GM21737 (cell line): ENCODE measurements at regions not wholly inside any gene's neighbourhood (a gene's known extent, or its start where the extent isn't known, plus 50 kb on each side); places are given as distances from the start of the nearest gene placed in this dataset.
"Not testable (repeated sequence)": the region's sequence is repeated elsewhere in the genome, so short reads cannot be mapped to it uniquely, and the experiment has no call there.

Experiments
- ATAC-seq: cut with Tn5 transposase; IDR thresholded peaks from one replicate; pipeline ENCODE4 v1.9.1; 2021; ENCODE audit warnings: mild to moderate bottlenecking, moderate library complexity; ENCODE audit not compliant: unreplicated experiment

DNA sequence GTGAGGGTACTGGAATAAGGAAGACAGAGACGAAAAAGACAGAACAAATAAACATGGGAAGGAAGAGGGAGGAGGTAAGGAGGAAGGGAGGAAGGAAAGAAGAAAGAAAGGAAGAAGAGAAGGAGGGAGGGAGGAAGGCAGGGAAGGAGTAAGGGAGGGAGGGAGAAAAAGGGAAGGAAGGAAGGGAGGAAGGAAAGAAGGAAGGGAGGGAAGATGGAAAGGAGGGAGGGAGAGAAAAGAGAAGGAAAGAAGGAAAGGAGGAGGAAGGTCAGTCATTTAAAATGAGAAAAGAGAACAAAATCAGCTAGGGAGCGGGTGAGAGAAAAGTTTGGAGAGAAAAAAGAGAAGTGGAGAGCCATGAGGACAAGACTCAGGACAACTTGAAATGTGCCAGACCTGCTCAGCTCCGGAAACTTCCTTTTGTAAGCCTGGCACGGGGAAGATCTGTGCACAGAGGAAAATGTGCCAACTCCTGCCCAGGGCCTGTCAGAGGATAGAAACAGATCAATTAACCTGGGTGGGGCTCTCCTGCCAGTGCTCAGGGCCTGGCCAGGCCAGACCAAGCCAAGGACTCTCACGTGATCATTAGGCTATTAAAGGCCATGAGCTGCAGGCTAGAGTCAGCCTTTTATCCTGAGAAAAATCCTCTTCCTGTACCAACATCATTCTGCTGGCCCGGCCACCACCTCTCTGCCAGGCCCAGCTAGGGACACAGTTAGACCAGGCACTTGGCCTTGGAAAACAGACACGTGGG is 50.1 kb upstream of the BCL6 start:
- ATAC-seq = no peak

DNA sequence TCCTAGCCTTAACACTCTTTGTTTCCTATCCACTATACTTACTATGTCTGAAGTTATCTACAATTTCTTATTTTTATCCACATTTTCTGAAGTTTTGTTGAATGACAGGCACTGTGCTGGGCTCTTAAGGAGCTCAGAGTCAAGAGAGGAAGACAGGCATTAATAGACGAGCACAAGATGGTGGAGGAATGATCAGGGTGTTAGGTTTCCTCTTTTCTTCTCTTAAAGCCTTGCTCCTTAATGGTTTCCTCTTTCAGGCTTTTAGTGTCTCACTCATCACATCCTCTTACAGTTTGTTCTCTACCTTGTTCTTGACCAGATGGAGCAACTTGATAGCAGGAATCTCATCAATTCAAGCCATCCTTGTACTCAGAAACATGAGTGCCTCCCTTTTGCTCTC is 52.9 kb upstream of the BCL6 start:
- no peak for ATAC-seq

DNA sequence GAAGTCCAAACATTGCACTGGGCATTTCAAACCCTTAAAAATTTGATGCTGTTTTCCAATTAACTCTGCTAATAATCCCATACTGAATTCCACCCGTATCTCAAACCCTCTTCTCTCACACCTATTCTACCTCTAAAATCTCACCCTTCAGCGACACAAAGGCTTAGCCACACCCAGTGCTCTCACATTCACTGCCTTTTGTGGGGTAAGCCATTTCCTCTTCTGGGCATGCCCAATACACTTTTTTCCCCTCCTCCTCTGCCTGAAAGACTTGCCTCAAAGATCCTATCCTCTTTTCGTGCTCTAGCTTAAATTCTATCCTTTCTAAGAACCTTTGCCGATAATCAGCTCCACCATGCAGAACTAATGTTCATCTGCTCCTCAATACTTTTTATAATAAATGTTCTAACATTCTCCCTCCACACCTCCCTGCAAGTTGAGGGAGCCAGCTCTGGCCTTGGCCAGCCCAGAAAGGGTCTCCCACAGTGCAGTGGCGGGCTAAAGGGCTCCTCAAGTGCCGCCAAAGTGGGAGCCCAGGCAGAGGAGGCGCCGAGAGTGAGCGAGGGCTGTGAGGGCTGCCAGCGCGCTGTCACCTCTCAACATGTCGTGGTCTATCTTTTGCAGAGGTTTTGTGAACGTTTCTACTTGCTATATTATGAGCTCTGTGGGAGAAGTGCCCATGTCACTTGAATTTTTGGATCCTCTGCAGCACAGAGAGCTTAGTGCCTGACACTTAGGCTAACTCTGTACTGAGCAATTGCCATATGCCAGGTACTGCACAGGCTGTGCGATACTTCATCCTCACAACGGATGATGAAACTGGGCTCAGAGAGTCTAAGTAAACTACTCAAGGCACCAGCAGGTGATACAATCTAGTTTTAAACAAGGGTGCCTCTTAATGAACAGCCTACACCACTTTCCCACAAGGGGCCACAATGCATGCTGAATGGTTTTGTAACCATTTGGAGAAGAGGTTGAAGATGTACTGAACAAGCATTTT is 53.6 kb upstream of the BCL6 start:
- ATAC-seq = no peak

DNA sequence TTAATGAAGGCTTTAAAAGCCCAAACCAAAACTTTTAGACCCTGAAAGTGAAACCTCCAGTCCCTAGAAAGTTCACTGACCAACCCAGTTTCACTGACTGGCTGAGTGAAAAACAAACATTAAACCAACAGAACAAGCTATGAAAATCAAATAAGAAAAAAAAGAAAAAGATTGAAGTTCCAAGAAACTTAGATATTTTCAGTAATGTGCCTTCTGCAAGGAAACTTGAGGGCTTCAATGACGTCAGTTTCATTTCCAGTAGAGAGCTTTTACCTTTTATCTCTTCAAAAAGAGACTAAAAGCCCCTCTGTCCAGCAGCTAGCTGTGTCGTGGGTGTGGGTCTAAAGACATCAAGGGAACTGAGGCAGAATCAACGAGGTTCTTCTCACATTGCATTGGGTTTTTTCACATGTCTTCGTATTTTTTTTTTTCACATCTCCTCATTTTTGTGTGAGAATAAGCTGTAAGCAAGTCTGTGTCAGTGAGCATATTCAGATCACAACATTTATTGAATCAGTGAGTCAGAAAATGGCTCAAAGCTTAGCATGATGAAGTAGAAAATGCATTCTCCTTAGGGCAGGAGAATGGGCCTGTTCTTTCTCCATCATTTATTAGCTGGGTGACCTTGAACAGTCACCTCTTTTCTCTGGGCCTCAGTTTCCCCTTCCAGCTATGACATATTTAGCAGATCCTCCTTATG is 54.8 kb upstream of the BCL6 start:
- no peak for ATAC-seq

DNA sequence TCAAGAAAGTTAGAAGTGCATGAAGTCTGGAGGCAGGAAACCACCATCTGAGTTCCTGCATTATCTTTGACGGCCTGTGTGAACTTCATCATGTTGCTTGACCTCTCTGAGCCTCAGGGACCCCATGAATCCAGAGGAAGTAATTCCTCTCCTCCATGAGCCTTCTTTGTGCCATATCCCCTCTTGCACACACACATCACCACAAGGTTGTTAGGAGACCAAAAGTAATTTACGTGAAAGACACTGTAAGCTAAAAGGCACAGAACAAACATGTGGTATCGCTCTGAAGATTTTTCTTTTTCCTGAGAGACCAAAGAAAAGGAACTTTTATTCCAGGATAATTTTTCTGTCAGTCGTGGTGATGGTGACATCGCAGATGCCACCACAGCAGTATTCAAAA is 55.9 kb upstream of the BCL6 start:
- ATAC-seq = no peak

DNA sequence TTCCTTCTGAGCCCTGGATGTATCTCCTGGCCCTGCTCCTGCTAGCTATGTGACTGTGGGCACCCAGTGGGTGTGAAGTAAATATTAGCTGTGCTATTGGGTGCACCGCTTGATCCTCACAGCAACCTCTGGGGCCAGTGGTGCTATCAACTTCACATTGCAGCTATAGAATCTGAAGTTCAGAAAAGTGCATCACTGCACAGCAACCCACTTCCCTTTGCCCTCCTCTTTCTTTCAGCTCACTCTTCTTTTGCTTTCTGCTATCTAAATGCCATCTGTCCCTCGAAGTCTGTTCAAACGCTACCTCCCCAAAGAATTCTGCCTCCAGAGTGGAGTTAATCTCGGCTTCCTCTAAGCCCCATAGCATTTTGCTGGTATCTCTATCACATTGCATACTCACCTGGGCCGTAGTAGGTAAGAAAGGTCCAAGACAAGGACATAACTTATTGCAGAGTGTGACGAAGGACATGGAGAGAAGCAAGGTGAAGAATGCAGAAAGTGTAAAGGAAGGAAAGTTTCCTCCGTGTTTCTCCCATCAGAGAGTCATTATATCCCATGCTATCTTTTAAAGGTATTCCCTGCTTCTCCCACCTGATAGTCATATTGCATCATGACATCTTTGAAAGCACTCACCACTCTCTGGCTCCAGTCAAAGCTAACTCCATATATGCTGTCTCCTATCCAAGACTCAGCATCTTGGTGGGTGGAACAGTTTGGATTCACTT is 57.1 kb upstream of the BCL6 start:
- no peak for ATAC-seq

DNA sequence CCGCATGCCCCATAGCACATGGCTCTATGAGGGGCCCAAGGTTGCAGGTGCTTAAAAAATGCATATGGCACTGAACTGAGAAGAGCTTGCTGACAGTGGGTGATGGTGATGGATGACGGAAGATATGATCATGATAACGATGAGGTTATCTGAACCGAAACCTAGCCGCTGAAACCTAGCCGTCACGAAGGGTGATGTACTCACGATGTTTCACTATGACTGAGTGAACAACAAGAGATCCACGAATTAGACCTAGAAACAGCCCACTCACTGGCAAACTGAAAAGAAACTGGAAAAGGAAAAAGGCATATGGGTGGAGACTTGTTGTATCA is 57.6 kb upstream of the BCL6 start:
- peak; percentile 91 for ATAC-seq

DNA sequence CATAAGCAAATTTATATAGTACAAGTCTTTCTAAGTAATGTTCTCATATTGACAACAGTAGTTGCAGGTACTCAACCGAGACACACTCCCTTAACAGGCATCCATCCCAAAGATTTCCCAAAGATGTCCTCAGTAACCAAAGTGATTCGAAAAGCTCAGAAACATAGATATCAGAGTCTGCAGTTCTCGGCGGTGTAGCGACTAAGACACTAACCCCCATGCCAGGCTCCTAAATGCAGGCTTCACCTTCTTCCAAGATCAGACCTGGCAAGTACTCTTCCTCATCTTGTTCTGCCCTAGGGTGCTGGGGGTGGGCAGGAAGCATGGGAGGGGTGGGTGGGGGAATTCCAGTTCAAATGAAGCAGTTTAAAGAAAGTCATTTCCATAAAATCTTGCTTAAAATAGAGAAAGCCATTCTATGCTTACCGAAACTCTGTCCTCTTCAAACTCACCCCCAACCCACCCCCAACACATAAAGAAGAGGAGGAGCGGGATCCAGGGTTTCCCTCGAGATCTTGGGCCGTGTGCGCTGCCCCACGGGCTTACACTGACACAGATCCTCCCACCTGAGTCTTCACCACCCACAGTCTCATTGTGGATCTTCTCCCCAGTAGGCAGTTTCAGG is 59.0 kb upstream of the BCL6 start:
- ATAC-seq = no peak

DNA sequence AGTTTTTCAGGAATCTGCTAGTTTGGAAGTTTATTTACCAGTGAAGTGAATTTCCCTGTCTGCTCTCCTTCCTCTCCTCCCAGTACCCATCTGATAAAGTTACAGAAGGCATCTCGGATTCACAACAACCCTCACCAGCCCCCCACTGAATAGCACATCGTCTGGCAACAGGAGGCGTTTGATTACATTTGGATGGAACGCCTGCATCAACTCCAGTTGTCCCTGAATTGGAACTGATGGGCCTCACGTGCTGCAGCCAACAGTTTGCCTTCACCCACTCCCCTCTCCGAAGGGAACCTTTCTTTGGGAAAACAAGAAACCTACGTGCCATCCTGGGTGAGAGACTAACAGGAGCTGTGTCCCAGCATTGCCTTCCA is 59.5 kb upstream of the BCL6 start:
- ATAC-seq = no peak

DNA sequence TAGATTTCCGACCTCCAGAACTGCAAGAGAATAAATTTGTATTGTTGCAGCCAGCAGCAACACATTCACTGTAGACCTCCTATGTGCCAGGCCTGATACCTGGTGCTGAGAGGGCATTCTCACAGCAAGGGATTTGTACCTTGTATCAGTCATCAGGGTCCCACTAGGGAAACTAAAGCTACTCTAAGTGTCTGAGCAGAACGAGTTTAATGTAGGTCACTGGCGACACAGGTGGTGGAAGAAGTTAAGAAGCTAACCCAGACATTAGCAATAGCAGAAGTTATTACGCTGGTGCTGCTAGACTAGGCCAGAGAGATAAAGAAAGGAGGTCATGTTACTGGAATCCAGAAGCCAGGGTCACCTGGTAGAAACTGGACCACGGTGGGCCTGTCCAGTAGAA is 60.5 kb upstream of the BCL6 start:
- ATAC-seq = no peak

DNA sequence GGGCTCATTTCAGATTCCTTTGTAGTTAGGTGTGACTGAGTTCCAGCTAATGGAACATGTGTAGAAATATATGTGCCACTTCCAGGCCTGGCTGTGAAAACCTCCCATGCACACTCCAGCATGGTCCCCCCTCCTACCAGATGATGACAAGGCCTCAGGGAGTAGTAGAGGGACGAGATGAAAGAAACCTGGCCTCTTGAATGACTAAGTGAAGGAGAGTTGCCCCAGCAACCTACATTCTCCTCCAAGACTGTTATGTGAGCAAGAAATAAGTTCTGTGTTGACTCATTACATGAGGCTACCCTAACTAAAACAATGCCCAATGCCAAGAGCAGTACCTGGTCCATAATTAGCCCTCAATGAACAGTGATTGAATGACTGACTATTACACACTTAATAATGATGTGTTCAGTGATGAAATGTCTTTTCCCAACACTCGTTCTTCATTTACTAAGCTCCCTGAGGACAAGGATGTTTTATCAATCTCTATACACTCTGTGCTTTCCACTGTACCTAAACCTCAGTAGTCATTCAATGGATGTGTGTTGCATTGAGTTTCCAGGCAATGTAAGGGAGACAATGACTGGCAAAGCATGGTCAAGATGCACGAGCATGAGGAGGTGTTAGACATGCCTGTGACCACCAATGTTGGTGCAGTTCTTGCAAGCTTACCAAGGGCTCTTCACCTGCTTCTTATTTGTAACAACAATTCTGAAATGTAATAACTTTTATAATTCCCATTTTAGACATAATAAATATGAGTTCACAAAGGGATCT is 62.0 kb upstream of the BCL6 start:
- ATAC-seq = no peak

DNA sequence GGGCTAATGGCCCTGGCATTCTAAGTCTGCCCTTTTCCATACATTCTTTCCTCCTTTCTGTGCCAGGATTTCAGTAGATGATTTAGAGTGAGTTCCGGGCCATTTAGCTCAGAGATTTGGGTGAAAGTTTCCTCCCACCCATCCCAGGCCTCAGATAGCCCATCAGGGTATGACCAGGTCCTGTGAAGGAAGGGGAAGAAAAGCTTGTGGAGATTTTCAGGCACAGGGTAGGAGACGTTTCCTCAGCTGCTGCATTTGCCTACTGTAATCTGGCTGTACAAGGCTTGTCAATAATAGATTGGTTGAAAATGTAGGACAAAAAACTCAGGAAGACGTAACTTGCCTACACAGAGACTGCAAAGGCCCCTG is 63.2 kb upstream of the BCL6 start:
- ATAC-seq = no peak

DNA sequence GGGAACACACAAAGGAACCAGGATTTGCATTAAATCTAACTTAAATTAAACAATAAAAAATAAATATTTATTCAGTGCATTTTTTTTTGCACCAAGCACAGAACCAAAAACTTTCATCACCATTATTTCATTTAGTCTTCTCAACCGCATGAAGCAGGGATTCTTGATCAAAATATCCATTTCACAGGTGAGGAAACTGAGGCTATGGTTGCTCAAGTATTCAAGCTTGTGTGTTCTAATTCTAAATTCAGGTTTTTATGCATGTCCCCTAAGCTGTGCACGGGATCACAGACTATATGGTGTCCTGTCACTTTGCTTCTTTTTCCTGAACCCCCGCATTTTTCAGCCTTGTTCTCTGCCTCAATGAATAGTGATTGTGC is 64.3 kb upstream of the BCL6 start:
- no peak for ATAC-seq

DNA sequence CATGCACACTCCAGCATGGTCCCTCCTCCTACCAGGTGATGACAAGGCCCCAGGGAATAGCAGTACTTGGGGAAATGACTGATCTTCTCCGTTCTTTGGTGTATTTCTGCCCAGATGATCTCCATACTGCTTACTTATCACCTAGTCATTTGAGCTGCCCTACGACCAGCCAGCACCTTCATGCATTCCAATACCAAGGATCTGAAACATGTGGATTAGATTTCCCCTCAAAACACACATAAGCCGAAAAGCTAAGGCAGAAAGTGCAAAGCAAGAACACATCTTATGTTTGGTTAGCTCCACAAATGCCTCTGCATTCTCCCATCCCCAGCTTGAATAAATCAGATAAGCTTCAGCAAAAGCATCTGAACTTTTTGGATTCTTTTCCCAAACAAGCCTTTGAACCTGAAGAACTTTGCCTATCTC is 64.8 kb upstream of the BCL6 start:
- ATAC-seq = no peak

DNA sequence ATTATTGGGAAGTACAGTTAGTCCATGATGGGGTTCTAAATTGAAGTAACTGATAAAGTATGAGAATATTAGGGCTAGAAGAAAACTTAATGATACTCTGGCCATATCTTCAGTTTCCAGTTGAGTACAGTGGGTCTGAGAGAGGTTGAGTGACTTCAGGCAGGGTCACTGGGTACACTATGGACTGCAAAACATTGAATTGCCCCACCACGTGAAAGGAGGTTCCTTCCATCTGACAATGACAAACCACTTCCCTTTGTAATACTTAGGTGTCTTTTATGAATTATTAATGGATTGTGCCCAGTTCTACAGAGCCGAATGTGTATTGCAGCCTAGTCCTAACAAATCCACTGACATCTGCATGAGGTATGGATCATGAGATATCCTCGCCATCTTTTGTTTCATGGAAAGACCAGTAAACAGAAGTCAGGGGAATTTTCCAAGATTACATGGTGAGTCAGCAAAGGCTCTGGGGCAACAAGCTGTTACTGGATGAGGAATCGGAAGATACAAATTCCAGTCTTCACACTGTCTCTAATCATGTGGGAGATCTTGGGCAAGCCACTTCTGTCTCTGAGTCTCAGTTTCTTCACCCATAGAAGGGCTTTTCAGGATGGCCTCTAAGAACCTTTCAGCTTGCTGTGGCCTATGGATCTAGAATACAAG is 66.5 kb upstream of the BCL6 start:
- no peak for ATAC-seq

DNA sequence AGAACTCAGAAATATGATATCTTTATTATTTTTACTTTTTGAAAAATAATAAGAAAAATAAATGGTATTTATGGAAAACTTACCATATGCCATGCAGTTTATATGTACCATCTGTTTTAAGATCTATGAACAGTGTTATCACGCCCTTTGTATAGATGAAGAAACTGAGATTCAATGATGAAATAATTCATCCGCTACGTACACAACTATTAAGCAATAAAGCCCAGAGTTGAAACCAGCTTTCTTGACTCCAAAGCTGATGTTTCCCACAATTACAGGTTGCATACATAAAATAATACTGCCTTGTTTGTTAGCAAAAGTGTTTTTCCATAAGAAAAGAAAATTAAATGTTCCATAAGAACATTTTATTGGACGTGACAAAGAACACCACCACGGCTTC is 67.2 kb upstream of the BCL6 start:
- ATAC-seq = no peak

DNA sequence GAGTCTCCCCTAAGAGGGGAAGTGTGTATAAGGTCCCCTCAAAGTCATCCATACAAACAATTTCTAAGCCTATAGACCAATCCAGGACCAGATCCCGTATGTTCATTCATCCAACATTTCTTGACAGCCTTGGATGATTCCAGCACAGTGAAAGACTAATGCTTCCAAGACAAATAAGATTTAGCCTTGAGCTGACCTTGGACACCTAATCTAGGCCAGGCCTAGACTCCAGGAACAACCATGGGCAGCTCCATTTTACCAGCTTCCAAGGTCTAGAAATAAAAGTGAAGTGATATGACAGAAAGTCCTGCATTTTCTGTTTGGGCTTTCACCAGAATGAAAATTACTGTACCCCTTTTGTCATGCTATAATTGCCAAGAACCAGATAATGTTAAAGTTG is 67.9 kb upstream of the BCL6 start:
- no peak for ATAC-seq

DNA sequence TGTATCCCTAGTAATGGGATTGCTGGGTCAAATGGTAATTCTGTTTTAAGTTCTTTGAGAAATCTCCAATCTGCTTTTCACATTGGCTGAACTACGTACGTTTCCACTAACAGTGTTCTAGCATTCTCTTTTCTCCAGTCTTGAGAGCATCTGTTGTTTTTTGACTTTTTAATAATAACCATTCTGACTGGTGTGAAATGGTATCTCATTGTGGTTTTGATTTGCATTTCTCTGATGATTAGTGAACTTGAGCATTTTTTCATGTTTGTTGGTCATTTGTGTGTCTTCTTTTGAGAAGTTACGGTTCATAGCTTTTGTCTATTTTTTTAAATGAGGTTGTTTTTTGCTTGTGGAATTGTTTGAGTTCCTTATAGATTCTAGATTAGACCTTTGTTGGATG is 72.5 kb upstream of the BCL6 start:
- ATAC-seq = not testable (repeated sequence)

DNA sequence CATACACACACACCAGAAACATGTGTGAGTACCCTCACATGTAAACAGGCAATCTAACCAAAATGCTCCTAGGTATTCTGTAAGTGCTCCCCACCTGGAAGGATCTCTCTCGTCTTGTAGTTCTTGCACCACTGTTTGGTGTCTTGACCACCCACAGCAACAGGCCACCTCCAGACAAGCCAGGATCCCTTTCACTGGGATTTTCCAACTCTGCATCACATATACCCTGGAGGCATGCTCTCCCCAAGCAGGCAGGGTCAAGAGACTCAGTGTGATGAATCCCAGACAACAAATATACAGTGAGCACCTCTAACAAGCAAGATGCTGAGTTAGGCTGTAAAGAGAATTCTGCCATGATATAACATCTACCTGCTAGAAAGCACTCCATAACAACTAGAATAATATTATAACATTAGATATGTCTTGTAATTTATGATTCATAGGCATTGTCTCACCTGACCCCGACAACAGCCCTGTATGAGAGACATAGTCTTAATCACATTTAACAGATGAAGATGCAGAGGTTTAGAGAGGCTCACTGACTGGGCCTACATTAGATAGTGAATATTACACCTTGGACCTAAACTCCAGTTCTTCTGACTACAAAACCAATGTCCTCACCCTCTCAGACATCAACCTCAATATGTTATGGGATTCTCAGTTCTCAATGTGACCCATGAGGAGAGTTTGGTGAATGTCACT is 76.5 kb upstream of the BCL6 start:
- ATAC-seq = no peak
